SH-SY5Y (cell line): ENCODE measurements at regions not wholly inside any gene's neighbourhood (a gene's known extent, or its start where the extent isn't known, plus 50 kb on each side); places are given as distances from the start of the nearest gene placed in this dataset.

Source experiments
- GATA2 ChIP-seq: IDR thresholded peaks from 2 replicates; pipeline ENCODE4 v1.6.1; 2011; ENCODE audit warnings: mild to moderate bottlenecking, low read depth, low read length
- GATA3 ChIP-seq: IDR thresholded peaks from 2 replicates; pipeline ENCODE4 v1.6.1; 2011; ENCODE audit warnings: low read depth, mild to moderate bottlenecking, low read length, moderate library complexity

DNA sequence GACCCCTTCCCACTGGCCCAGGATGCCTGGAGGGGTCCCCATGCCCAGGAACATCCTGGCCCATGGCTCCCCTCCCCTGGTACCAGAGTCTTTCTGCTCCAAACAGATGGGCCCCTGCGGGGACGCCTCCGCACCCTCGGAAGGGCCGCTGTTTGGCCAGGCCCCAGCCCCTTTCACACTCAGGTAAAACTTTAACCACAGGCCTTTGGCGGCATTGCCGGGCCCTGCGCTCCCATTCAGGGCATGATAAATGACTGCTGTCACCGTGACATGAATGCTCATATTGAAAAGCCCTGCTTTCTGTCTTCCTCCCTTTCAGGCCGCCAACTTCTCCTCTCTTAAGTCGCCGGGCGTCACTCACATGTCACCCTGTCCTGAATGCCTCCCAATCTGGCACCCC lies 141.5 kb upstream of the TOP1 start:
- TF ChIP-seq GATA2 = no peak
- TF ChIP-seq GATA3 = no peak
